IPS-15b (cell line): ENCODE measurements at regions not wholly inside any gene's neighbourhood (a gene's known extent, or its start where the extent isn't known, plus 50 kb on each side); places are given as distances from the start of the nearest gene placed in this dataset.

Source experiments
- H3K27me3 ChIP-seq: one replicate; pipeline ENCODE4 v1.6.1; 2013; ENCODE audit warnings: low read length; ENCODE audit not compliant: control insufficient read depth, insufficient read depth
- H3K36me3 ChIP-seq: one replicate; pipeline ENCODE4 v1.6.1; 2013; ENCODE audit warnings: low read length; ENCODE audit not compliant: control insufficient read depth, insufficient read depth
- H3K4me1 ChIP-seq: one replicate; pipeline ENCODE4 v1.6.1; 2013; ENCODE audit warnings: mild to moderate bottlenecking, low read length; ENCODE audit not compliant: control insufficient read depth, insufficient read depth
- H3K4me3 ChIP-seq: one replicate; pipeline ENCODE4 v1.5.1; 2013; ENCODE audit warnings: low read depth, low read length
- H3K9ac ChIP-seq: one replicate; pipeline ENCODE4 v1.6.1; 2013; ENCODE audit warnings: low read depth, mild to moderate bottlenecking, low read length
- H3K9me3 ChIP-seq: one replicate; pipeline ENCODE4 v1.6.1; 2013; ENCODE audit warnings: mild to moderate bottlenecking, low read length; ENCODE audit not compliant: control insufficient read depth, insufficient read depth

- no peaks in the 10 kb centered on the region for H3K4me1 ChIP-seq
- no peak overlapping the region for H3K9ac ChIP-seq
- H3K27me3 ChIP-seq, result no peaks in the 10 kb centered on the region
- H3K4me3 ChIP-seq, result no peak overlapping the region
- no peaks in the 10 kb centered on the region for H3K9me3 ChIP-seq
- no peaks in the 10 kb centered on the region for H3K36me3 ChIP-seq
Observed at GRCh38 chr2:35355056-35355455, 1000.5 kb upstream of the CRIM1 start.

DNA sequence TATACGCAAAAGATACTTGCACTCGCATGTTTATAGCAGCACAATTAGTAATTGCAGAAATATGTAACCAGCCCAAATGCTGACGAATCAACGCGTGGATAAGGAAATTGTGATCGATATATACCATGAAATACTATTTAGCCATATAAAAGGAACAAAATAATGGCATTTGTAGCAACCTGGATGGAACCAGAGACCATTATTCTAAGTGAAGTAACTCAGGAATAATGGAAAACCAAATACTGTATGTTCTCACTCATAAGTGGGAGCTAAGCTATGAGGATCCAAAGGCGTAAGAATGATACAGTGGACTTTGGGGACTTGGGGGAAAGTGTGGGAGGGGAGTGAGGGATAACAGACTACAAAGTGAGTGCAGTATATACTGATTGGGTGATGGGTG is 1008.0 kb upstream of the CRIM1 start:
- no peaks in the 10 kb centered on the region for H3K9me3 ChIP-seq
- no peak overlapping the region for H3K9ac ChIP-seq
- no peaks in the 10 kb centered on the region for H3K27me3 ChIP-seq
- no peaks in the 10 kb centered on the region for H3K4me1 ChIP-seq
- H3K4me3 ChIP-seq, result no peak overlapping the region
- H3K36me3 ChIP-seq, result no peaks in the 10 kb centered on the region

DNA sequence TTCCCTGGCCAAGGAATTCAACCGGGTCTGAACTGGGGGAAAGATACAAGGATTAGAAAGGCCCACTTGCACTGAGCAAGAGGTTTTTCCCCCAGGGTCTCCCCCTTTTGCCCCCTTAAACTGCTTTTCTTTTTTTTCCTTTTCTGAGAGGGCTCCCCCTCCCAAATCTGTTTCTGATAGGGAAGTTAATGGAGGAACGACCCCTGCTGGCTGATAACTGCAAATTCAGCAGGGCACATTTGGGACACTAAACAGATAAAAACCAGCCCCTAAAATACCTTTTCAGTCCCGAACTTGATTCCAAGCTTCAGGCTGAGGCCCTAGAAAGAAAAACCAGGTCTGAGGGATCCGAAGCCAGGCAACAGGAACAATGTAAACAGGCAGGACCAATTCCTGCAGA is 1012.4 kb upstream of the CRIM1 start:
- no peak overlapping the region for H3K9ac ChIP-seq
- H3K27me3 ChIP-seq, result no peaks in the 10 kb centered on the region
- H3K9me3 ChIP-seq, result no peaks in the 10 kb centered on the region
- no peaks in the 10 kb centered on the region for H3K36me3 ChIP-seq
- no peak overlapping the region for H3K4me3 ChIP-seq
- H3K4me1 ChIP-seq, result no peaks in the 10 kb centered on the region

GRCh38 chr2:35339211-35339610 is 1016.4 kb upstream of the CRIM1 start:
- H3K36me3 ChIP-seq, result no peaks in the 10 kb centered on the region
- no peaks in the 10 kb centered on the region for H3K4me1 ChIP-seq
- no peak overlapping the region for H3K4me3 ChIP-seq
- H3K27me3 ChIP-seq, result no peaks in the 10 kb centered on the region
- H3K9ac ChIP-seq, result no peak overlapping the region
- no peaks in the 10 kb centered on the region for H3K9me3 ChIP-seq

- Histone ChIP-seq H3K4me1 (no peaks in the 10 kb centered on the region), H3K4me3 (no peak overlapping the region), H3K27me3 (no peaks in the 10 kb centered on the region), H3K9ac (no peak overlapping the region), H3K36me3 (no peaks in the 10 kb centered on the region), H3K9me3 (no peaks in the 10 kb centered on the region)
Observed at GRCh38 chr2:35337922-35338321, 1017.7 kb upstream of the CRIM1 start.

DNA sequence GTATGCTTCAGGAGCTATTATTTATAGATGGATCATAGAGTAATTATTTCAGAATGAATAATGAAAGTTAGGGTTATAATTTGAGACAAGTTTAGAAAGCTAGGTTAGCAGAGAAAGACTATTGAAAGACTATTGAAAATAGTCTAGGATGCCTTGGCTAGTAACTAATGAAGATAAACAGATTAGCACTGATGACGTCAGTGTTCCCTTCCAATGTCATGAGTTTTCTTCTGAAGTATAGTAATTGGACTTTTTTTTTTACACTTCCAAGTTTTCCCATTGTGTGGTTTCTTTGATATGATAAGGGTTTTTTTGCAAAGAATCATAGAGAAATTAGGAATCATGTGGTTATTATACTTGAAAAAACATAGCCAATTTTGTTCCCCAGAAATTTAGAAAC is 1041.5 kb upstream of the CRIM1 start:
- Histone ChIP-seq H3K4me3 (no peak overlapping the region), H3K4me1 (no peaks in the 10 kb centered on the region), H3K36me3 (no peaks in the 10 kb centered on the region), H3K9me3 (no peaks in the 10 kb centered on the region), H3K27me3 (no peaks in the 10 kb centered on the region), H3K9ac (no peak overlapping the region)

DNA sequence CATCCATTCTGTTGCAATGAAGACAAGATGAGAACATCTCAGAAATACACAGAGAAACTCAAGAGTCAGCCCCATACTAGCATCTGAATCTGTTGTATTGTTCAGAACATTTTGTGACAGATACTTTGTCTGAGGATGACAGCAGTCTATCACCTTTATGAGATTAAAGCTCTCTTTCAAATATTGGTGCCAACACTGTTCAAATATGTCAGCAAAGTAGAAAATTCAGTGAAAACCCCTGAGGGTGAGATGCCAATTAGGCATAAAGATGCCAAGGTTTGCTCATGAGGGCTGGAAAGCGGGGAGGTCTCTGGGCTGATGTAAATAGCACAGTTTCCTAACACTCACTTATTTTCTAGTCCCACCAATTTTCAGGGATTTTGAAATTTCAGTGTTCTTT is 1054.2 kb upstream of the CRIM1 start:
- Histone ChIP-seq H3K4me1 (no peaks in the 10 kb centered on the region), H3K27me3 (no peaks in the 10 kb centered on the region), H3K36me3 (no peaks in the 10 kb centered on the region), H3K9ac (no peak overlapping the region), H3K4me3 (no peak overlapping the region), H3K9me3 (no peaks in the 10 kb centered on the region)

- H3K4me1 ChIP-seq, result no peaks in the 10 kb centered on the region
- no peaks in the 10 kb centered on the region for H3K36me3 ChIP-seq
- H3K9me3 ChIP-seq, result no peaks in the 10 kb centered on the region
- H3K9ac ChIP-seq, result no peak overlapping the region
- H3K4me3 ChIP-seq, result no peak overlapping the region
- no peaks in the 10 kb centered on the region for H3K27me3 ChIP-seq
Observed at GRCh38 chr2:35298493-35298892, 1057.1 kb upstream of the CRIM1 start.

DNA sequence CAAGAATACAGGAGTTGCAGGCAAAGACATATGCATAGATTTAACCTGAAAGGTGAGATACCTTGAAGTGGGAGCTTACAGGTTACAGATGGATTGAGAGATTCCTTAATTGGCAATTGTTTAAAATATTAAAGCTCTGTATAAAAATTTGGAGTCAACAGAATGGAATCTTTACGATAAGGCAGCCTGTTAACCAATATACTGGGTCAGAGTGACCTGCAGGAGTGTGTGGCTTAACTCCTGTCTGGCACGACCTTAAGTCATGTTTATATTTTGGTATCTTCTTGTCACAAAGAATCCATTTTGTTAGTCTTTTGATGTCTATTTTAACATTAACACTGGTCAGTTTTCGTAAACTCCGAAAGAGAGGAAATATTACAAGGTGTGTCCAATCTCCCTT is 1058.2 kb upstream of the CRIM1 start:
- Histone ChIP-seq H3K4me3 (no peak overlapping the region), H3K27me3 (no peaks in the 10 kb centered on the region), H3K9ac (no peak overlapping the region), H3K9me3 (no peaks in the 10 kb centered on the region), H3K4me1 (peaks cover 4% of the 10 kb centered on the region), H3K36me3 (no peaks in the 10 kb centered on the region)

GRCh38 chr2:35294636-35295263 is 1060.8 kb upstream of the CRIM1 start:
- H3K27me3 ChIP-seq, result no peaks in the 10 kb centered on the region
- H3K36me3 ChIP-seq, result no peaks in the 10 kb centered on the region
- H3K9me3 ChIP-seq, result no peaks in the 10 kb centered on the region
- peaks cover 4% of the 10 kb centered on the region for H3K4me1 ChIP-seq
- H3K4me3 ChIP-seq, result no peak overlapping the region
- H3K9ac ChIP-seq, result no peak overlapping the region

DNA sequence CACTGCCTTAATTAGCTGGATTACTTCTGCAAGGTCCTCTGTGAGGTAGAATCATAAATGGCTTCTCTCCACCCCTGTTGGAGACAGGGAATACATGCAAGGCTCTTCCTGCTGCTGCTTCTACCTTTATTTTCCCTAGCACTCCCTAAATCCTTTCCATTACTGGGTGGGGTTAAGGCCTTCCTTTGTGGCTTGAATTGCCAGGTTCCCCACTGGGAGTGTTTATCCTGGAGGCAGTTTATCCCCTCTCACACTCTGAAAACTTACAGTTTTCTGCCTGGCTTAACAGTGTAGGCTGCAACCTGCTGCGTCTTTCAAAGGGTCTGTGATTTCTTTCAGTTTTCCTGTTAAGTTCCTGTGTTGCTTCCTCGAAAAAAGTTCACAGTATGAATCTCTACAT is 1062.3 kb upstream of the CRIM1 start:
- no peak overlapping the region for H3K4me3 ChIP-seq
- no peak overlapping the region for H3K9ac ChIP-seq
- no peaks in the 10 kb centered on the region for H3K9me3 ChIP-seq
- peaks cover 4% of the 10 kb centered on the region for H3K4me1 ChIP-seq
- no peaks in the 10 kb centered on the region for H3K36me3 ChIP-seq
- H3K27me3 ChIP-seq, result no peaks in the 10 kb centered on the region

DNA sequence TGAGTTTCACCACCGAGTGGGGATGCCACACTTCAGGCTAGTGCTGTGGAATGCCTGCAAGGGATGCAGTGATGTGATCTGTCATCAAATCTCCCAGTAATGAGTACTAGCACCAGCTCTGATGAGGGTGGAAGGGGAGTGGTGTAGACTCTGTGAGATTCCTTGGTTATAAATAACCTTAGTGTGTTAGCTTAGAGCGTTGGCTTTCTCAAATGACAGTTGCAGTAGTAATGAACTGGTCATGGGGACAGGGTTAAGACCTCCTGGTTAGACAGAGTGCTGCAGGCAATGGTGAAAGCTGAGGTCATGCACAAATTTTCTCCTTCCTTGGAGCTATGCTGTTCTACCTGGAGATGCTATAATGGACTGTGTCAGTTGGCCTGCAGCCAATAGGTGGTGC is 1063.4 kb upstream of the CRIM1 start:
- peaks cover 4% of the 10 kb centered on the region for H3K4me1 ChIP-seq
- H3K9me3 ChIP-seq, result no peaks in the 10 kb centered on the region
- H3K27me3 ChIP-seq, result no peaks in the 10 kb centered on the region
- no peak overlapping the region for H3K9ac ChIP-seq
- H3K4me3 ChIP-seq, result no peak overlapping the region
- H3K36me3 ChIP-seq, result no peaks in the 10 kb centered on the region
